Osteoblast (primary cell): ENCODE measurements at regions not wholly inside any gene's neighbourhood (a gene's known extent, or its start where the extent isn't known, plus 50 kb on each side); places are given as distances from the start of the nearest gene placed in this dataset.
A peak's percentile ranks its signal among the peaks of the same experiment; 100 is the strongest.

Source experiments
- DNase-seq: peaks from one replicate; pipeline ENCODE4 v3.0.0; 2011; ENCODE audit warnings: low spot score, mixed read lengths; ENCODE audit not compliant: insufficient read length; ENCODE audit errors: missing footprints
- H2AFZ ChIP-seq: 2 replicates; pipeline ENCODE4 v1.6.0; 2011; ENCODE audit warnings: mild to moderate bottlenecking, low read length
- H3K27ac ChIP-seq: 2 replicates; pipeline ENCODE4 v1.5.1; 2011; ENCODE audit warnings: mild to moderate bottlenecking, low read depth, low read length, moderate library complexity
- H3K27me3 ChIP-seq: 2 replicates; pipeline ENCODE4 v1.6.0; 2012; ENCODE audit warnings: mild to moderate bottlenecking, control low read depth, inconsistent platforms, low read length, moderate library complexity; ENCODE audit not compliant: insufficient read depth
- H3K36me3 ChIP-seq: 2 replicates; pipeline ENCODE4 v1.5.1; 2011; ENCODE audit warnings: mild to moderate bottlenecking, low read length, control low read depth, moderate library complexity; ENCODE audit not compliant: insufficient read depth
- H3K4me1 ChIP-seq: 2 replicates; pipeline ENCODE4 v1.5.1; 2011; ENCODE audit warnings: mild to moderate bottlenecking, low read length, control low read depth, moderate library complexity; ENCODE audit not compliant: insufficient read depth
- H3K4me2 ChIP-seq: 2 replicates; pipeline ENCODE4 v1.6.0; 2011; ENCODE audit warnings: mild to moderate bottlenecking, low read length; ENCODE audit not compliant: insufficient read depth
- H3K4me3 ChIP-seq: fragments of 200-600 bp; sonication (generic); 3 replicates; pipeline ENCODE4 v1.5.1; 2012; ENCODE audit warnings: mild to moderate bottlenecking, low read length, inconsistent platforms; ENCODE audit not compliant: insufficient read depth
- H3K79me2 ChIP-seq: 2 replicates; pipeline ENCODE4 v1.6.0; 2012; ENCODE audit warnings: mild to moderate bottlenecking, low read length, control low read depth, inconsistent platforms; ENCODE audit not compliant: insufficient read depth
- H3K9me3 ChIP-seq: 2 replicates; pipeline ENCODE4 v1.5.1; 2011; ENCODE audit warnings: low read depth, low read length, control low read depth
- H4K20me1 ChIP-seq: 2 replicates; pipeline ENCODE4 v1.6.0; 2012; ENCODE audit warnings: mild to moderate bottlenecking, low read length, control low read depth; ENCODE audit not compliant: insufficient read depth
- CTCF ChIP-seq: IDR thresholded peaks from 2 replicates; pipeline ENCODE4 v1.5.1; 2011; ENCODE audit warnings: mild to moderate bottlenecking, low read depth, low read length, moderate library complexity; ENCODE audit errors: extremely low read depth

- Histone ChIP-seq H3K27ac (no peak overlapping the region), H3K4me1 (no peaks in the 10 kb centered on the region), H3K4me3 (no peak overlapping the region), H3K79me2 (no peaks in the 10 kb centered on the region), H3K27me3 (no peaks in the 10 kb centered on the region), H3K36me3 (no peaks in the 10 kb centered on the region), H3K4me2 (no peak overlapping the region), H4K20me1 (no peaks in the 10 kb centered on the region), H3K9me3 (peaks cover 2% of the 10 kb centered on the region), H2AFZ (no peak overlapping the region)
- TF ChIP-seq CTCF = no peak
- DNase-seq = no peak
These were observed 256.5 kb upstream of the FBXL7 start for GRCh38 chr5:15243301-15244020.

GRCh38 chr5:15241216-15241821, 258.7 kb upstream of the FBXL7 start:
- Histone ChIP-seq H3K79me2 (no peaks in the 10 kb centered on the region), H3K36me3 (no peaks in the 10 kb centered on the region), H3K9me3 (peaks cover 2% of the 10 kb centered on the region), H3K27me3 (no peaks in the 10 kb centered on the region), H3K4me2 (no peak overlapping the region), H3K4me3 (no peak overlapping the region), H3K27ac (no peak overlapping the region), H3K4me1 (no peaks in the 10 kb centered on the region), H2AFZ (no peak overlapping the region), H4K20me1 (no peaks in the 10 kb centered on the region)
- TF ChIP-seq CTCF = no peak
- no peak for DNase-seq

- Histone ChIP-seq H3K4me2 (no peak overlapping the region), H3K27me3 (no peaks in the 10 kb centered on the region), H3K79me2 (no peaks in the 10 kb centered on the region), H3K4me1 (no peaks in the 10 kb centered on the region), H3K9me3 (no peaks in the 10 kb centered on the region), H3K36me3 (no peaks in the 10 kb centered on the region), H4K20me1 (no peaks in the 10 kb centered on the region), H2AFZ (no peak overlapping the region), H3K27ac (no peak overlapping the region), H3K4me3 (no peak overlapping the region)
- DNase-seq = no peak
- no peak for TF ChIP-seq CTCF
These were observed 262.0 kb upstream of the FBXL7 start for GRCh38 chr5:15238006-15238405.

GRCh38 chr5:15236911-15237508, 263.0 kb upstream of the FBXL7 start:
- H2AFZ ChIP-seq = no peak overlapping the region
- H3K9me3 ChIP-seq = no peaks in the 10 kb centered on the region
- peak overlapping the region; percentile 21 for H3K4me2 ChIP-seq
- H3K4me1 ChIP-seq = no peaks in the 10 kb centered on the region
- peak overlapping the region; percentile 3 for H3K4me3 ChIP-seq
- H3K36me3 ChIP-seq = no peaks in the 10 kb centered on the region
- no peak overlapping the region for H3K27ac ChIP-seq
- no peaks in the 10 kb centered on the region for H4K20me1 ChIP-seq
- TF ChIP-seq CTCF = no peak
- no peaks in the 10 kb centered on the region for H3K27me3 ChIP-seq
- no peaks in the 10 kb centered on the region for H3K79me2 ChIP-seq
- no peak for DNase-seq
